Testis (tissue), 2 donors: ENCODE measurements at regions not wholly inside any gene's neighbourhood (a gene's known extent, or its start where the extent isn't known, plus 50 kb on each side); places are given as distances from the start of the nearest gene placed in this dataset.

Experiments used
- CTCF ChIP-seq, 3 experiments: fragments of 450-650 bp in 2 of 3; fragments of 200-600 bp in 1 of 3; sonication (generic) in 1 of 3; IDR thresholded peaks; one replicate each; pipeline ENCODE4 v1.5.1; 2016 to 2019; ENCODE audit warnings: antibody characterized with exemption in 3 of 3, mild to moderate bottlenecking in 2 of 3, moderate library complexity in 1 of 3
- POLR2A ChIP-seq: fragments of 450-650 bp; IDR thresholded peaks from one replicate; pipeline ENCODE4 v1.6.1; 2017; ENCODE audit warnings: antibody characterized with exemption, mild to moderate bottlenecking, moderate library complexity

GRCh38 chr11:11074686-11075335 is 217.0 kb upstream of the ZBED5 start:
- TF ChIP-seq CTCF (IDR thresholded peaks at IDR 0.05), result no peak
- no peak for TF ChIP-seq POLR2A
